ENCODE measurements at regions not wholly inside any gene's neighbourhood (a gene's known extent, or its start where the extent isn't known, plus 50 kb on each side); places are given as distances from the start of the nearest gene placed in this dataset.
"Not testable (repeated sequence)": the region's sequence is repeated elsewhere in the genome, so short reads cannot be mapped to it uniquely, and the experiment has no call there.

- DNase-seq (ENCODE audit: missing footprints): no peak
- intact Hi-C loops (cut with DNase I): no loop called here
- ATAC-seq: peak; percentile 62
These were observed 67.2 kb upstream of the ZNF527 start for GRCh38 chr19:37303591-37304171.

- ATAC-seq: peak; percentile 89
These were observed 66.6 kb upstream of the ZNF527 start for GRCh38 chr19:37304190-37304883.

GRCh38 chr19:37304884-37305255 is 66.0 kb upstream of the ZNF527 start:
- DNase-seq (ENCODE audit: missing footprints) (no peak), ATAC-seq (no peak)
- intact Hi-C loops (cut with DNase I): no loop called here

More at GRCh38 chr19:37304190-37304883, 66.6 kb upstream of the ZNF527 start:
- peak; percentile 75 for DNase-seq (ENCODE audit: missing footprints)
- intact Hi-C loops (cut with DNase I): no loop called here

- DNase-seq (ENCODE audit: missing footprints) (no peak), ATAC-seq (no peak)
These were observed 64.4 kb upstream of the ZNF527 start for GRCh38 chr19:37306383-37306963.

GRCh38 chr19:37309834-37310575 is 60.9 kb upstream of the ZNF527 start:
- intact Hi-C loops (cut with DNase I): loop anchor here (10.0 kb wide), 2 partner anchors 55 to 155 kb away; partner anchors contain the start of genes ZNF569 and ZNF570
- no peak for ATAC-seq
- DNase-seq (ENCODE audit: missing footprints): no peak

More at GRCh38 chr19:37306383-37306963, 64.4 kb upstream of the ZNF527 start:
- intact Hi-C loops (cut with DNase I): no loop called here

- intact Hi-C loops (cut with DNase I): loop anchor here (10.0 kb wide), 2 partner anchors 58 to 152 kb away; partner anchors contain the start of genes ZNF569 and ZNF570
- ATAC-seq (peak; percentile 83), DNase-seq (ENCODE audit: missing footprints) (peak; percentile 72)
These were observed 58.2 kb upstream of the ZNF527 start for GRCh38 chr19:37312531-37313334.

GRCh38 chr19:37313335-37313627 is 57.6 kb upstream of the ZNF527 start:
- no peak for ATAC-seq
- intact Hi-C loops (cut with DNase I): loop anchor here (10.0 kb wide), 2 partner anchors 58 to 152 kb away; partner anchors contain the start of genes ZNF569 and ZNF570
- no peak for DNase-seq (ENCODE audit: missing footprints)

GRCh38 chr19:37317403-37318209 is 53.3 kb upstream of the ZNF527 start:
- ATAC-seq (peak; percentile 99), DNase-seq (ENCODE audit: missing footprints) (peak; percentile 95)
- intact Hi-C loops (cut with DNase I): loop anchor here (2.0 to 10.0 kb wide), 3 partner anchors 53 to 147 kb away; partner anchors contain the start of genes ZNF527, ZNF569 and ZNF570

GRCh38 chr19:37320988-37321387 is 49.9 kb upstream of the ZNF527 start:
- intact Hi-C loops (cut with DNase I); DNase-seq (ENCODE audit: missing footprints); ATAC-seq: not testable (repeated sequence)
